ENCODE measurements at regions not wholly inside any gene's neighbourhood (a gene's known extent, or its start where the extent isn't known, plus 50 kb on each side); places are given as distances from the start of the nearest gene placed in this dataset.

DNA sequence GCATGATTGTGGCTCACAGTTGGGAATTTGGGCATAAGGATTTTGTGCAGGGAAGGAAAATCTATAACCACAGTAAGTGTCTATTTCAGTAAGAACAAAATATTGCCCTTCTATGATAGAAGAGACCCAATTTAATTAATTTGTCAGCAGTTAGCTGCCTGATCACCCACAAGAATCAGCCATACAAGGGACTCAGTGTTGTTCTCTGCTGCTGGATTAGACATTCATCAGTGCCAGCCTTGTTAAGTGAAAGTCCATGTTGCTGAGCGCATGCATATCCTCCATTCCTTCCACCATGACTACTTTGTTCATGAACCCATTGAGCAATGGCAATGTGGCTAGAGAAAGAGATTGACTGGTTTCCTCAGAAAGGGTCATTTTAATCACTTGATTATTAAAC, 125.3 kb upstream of the PDHA2 start:
- TF ChIP-seq ASH2L (IDR thresholded peaks at IDR 0.05; ENCODE audit: borderline replicate concordance, low read depth) (no peak), POLR2A (IDR thresholded peaks at IDR 0.05; ENCODE audit: low read depth, low read length) (no peak), EZH2 (IDR thresholded peaks at IDR 0.05; ENCODE audit: borderline replicate concordance, control insufficient read depth, low read depth, low read length) (no peak), KDM1A (IDR thresholded peaks at IDR 0.05; ENCODE audit: borderline replicate concordance) (no peak), TCF3 (IDR thresholded peaks at IDR 0.05; ENCODE audit: borderline replicate concordance, insufficient read depth, low read depth, low read length) (no peak), MTA3 (IDR thresholded peaks at IDR 0.05; ENCODE audit: borderline replicate concordance, low read length) (no peak), TCF7 (IDR thresholded peaks at IDR 0.05; ENCODE audit: borderline replicate concordance) (no peak), NFIC (IDR thresholded peaks at IDR 0.05; ENCODE audit: low read depth, low read length) (no peak)
- TF ChIP-seq, protein P1, sequence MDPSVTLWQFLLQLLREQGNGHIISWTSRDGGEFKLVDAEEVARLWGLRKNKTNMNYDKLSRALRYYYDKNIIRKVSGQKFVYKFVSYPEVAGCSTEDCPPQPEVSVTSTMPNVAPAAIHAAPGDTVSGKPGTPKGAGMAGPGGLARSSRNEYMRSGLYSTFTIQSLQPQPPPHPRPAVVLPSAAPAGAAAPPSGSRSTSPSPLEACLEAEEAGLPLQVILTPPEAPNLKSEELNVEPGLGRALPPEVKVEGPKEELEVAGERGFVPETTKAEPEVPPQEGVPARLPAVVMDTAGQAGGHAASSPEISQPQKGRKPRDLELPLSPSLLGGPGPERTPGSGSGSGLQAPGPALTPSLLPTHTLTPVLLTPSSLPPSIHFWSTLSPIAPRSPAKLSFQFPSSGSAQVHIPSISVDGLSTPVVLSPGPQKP (IDR thresholded peaks at IDR 0.05; ENCODE audit: low read depth, low read length), result no peak
- TF ChIP-seq, protein P2, sequence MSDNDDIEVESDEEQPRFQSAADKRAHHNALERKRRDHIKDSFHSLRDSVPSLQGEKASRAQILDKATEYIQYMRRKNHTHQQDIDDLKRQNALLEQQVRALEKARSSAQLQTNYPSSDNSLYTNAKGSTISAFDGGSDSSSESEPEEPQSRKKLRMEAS (IDR thresholded peaks at IDR 0.05; ENCODE audit: low read depth, low read length), result no peak
- TF ChIP-seq, protein P3, sequence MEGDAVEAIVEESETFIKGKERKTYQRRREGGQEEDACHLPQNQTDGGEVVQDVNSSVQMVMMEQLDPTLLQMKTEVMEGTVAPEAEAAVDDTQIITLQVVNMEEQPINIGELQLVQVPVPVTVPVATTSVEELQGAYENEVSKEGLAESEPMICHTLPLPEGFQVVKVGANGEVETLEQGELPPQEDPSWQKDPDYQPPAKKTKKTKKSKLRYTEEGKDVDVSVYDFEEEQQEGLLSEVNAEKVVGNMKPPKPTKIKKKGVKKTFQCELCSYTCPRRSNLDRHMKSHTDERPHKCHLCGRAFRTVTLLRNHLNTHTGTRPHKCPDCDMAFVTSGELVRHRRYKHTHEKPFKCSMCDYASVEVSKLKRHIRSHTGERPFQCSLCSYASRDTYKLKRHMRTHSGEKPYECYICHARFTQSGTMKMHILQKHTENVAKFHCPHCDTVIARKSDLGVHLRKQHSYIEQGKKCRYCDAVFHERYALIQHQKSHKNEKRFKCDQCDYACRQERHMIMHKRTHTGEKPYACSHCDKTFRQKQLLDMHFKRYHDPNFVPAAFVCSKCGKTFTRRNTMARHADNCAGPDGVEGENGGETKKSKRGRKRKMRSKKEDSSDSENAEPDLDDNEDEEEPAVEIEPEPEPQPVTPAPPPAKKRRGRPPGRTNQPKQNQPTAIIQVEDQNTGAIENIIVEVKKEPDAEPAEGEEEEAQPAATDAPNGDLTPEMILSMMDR (IDR thresholded peaks at IDR 0.05 in 2 of 3, conservative IDR thresholded peaks at IDR 0.05 in 1 of 3; ENCODE audit: control insufficient read depth in 2 of 3, extremely low read depth in 1 of 3, insufficient read depth in 1 of 3, low read depth in 3 of 3, low read length in 3 of 3), result no peak

Measured in GM12878 (cell line).